Body of pancreas (tissue), 4 donors: ENCODE measurements at regions not wholly inside any gene's neighbourhood (a gene's known extent, or its start where the extent isn't known, plus 50 kb on each side); places are given as distances from the start of the nearest gene placed in this dataset.

Experiments used
- CTCF ChIP-seq, 7 experiments: fragments of 450-650 bp in 4 of 7; fragments of 200-600 bp in 3 of 7; sonication (generic) in 3 of 7; IDR thresholded peaks; one replicate each; pipeline ENCODE4 v1.5.1; 2016 to 2019; ENCODE audit warnings: antibody characterized with exemption in 7 of 7
- POLR2A ChIP-seq, 3 donors: fragments of 450-650 bp; IDR thresholded peaks; one replicate each; pipeline ENCODE4 v1.6.1; 2016; ENCODE audit warnings: antibody characterized with exemption in 3 of 3, mild to moderate bottlenecking in 2 of 3

GRCh38 chr2:51510303-51510702, 478.4 kb upstream of the NRXN1 start:
- TF ChIP-seq CTCF (IDR thresholded peaks at IDR 0.05) (no peak), POLR2A (IDR thresholded peaks at IDR 0.05) (no peak)
